ENCODE measurements at regions not wholly inside any gene's neighbourhood (a gene's known extent, or its start where the extent isn't known, plus 50 kb on each side); places are given as distances from the start of the nearest gene placed in this dataset.

DNA sequence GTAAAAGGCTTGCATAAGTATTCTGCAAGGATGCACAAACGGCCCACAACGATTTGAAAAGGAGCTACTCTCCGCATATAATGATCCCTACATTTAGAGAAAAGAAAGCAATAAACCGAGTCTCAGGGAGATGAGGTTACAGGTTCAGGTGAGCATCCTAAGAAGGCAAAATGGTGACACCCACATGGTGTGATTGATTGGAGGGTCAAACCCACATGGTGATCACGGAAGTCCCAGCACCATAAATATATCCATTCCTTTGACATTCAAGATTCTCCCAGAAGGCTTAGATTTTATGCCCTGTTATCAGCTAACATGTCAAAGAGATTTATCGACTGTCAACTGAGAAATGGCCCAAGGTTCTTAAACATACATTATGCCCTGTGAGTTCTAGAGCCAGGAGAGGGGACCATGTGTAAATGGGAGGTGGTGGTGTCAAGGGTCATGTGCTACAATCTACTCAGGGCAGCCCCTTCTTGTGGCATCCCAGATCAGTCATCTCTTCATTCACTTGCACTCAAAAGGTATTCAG, 282.2 kb downstream of the EMP1 start:
- no peak for DNase-seq

DNA sequence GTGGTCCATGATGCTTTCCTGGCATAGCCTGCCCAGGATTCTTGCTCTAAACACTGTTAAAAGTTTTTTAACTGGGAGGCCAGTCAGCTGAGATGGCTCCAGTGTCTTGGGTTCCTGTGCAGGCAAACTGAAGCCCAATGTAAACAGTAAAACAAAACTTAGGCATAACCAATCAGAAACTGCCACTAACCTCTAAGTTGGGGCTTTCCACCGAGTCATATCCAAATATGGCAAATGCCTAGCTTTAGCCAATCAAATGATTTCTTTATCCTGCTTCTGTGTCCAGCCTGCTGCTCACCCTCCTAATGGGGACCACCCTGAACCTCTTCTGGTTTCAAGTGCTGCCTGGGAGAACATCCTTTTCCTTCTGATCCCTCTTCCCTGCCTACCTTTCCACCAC, 277.9 kb downstream of the EMP1 start:
- DNase-seq, result no peak

DNA sequence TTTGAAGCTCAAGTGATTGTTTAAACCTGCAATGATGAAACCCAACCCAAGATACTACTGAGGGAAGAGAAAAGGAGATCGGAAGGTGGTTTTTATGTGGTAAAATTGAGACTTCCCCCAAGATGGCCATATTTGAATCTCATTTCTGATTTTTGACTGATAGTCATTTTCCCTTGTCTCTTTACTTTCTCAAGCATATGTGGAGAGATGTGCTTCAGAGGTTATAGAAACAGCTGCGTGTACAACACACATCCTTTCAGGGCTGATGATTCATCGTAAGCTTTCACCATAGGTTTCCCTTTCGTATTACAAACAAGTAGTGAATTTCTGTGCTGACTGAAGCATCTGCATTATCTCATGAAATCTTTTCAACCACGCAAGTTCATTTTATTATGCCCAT, 276.2 kb downstream of the EMP1 start:
- DNase-seq, result no peak

DNA sequence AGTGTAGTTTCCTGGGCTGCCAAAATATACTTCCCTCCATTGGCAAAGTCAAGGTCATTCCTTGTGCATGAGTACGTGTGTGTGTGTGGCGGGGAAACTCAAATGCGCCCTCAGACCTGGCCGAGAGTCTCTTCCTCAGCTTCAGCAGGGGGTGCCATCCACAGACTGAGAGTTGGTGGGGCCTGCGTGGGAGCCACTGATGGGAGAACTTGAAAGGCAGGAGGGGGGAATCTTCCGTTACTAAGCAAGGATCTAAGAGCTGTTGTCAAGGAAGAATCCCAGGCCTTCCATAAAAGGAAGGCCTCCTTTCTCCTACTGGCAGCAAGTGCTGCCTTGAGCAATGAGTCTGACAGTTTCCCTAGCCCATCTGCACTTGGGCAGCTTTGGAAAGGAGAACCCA, 274.9 kb downstream of the EMP1 start:
- no peak for DNase-seq

DNA sequence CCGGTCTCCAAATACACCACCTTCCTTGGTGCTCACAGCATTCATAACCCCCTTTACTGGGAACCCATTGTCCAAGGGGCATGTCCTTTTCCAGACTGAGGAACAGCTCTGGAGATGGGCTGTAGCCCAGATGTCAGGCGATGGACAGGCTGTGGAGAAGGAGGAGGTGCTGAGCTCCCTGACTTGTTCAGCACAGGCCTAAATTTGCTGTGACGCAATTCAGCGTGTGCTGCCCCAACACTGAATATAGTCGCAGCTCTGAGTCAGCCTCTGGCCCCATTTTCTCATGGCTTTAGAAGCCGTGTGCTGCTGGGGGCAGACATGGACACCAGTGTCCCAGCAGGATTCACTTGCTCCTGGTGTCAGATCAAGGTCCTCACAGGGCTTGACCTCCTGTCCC, 269.1 kb downstream of the EMP1 start:
- no peak for DNase-seq

DNA sequence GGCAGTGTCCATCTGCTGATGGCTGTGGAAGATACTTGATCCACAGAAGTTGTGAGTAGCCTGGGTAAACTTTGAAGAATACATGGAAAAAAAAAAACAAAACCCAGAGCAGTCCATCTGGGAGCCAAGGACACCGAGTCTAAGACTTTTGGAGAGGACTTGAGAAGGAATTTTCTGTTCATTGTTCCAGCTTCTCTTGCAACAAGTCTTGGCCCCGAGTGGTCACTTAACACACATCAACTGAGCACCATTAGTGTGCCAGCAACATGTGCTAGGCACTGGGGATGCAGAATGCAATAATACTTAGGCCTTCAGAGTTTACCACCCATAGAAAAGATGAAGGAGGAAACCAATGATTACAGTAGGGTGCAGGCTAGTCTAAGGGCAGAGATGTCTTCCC, 266.7 kb downstream of the EMP1 start:
- DNase-seq, result no peak

DNA sequence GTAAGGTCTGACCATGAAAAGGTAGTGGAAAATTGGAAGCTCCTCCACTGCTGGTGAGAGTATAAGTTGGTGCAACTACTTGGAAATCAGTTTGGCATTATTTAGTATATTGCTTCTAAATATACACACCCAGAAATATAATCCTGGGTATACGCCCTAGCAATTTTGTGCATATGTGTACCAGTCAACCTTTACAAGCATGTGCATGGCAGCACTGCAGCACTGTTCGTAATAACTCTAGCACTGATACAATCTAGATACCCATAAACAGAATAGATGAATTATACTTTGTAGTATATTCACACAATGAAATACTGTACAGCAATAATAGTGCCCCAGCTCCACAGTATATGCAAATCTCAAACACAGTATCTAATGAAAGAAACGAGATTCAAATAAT, 265.9 kb downstream of the EMP1 start:
- DNase-seq, result no peak

DNA sequence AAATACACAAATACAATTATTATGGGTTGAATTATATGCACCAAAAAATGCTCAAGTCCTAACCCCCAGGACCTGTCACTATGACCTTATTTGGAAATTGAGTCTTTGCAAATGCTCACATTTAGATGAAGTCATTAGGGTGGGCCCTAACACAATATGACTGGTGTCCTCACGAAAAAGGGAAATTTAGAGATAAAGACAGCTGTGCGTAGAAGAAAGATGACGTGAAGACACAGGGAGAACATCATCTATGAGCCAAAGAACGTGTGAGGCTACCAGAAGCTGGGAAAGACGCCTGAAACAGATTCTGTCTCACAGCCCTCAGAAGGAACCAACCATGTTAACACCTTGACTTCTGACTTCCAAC, 259.2 kb downstream of the EMP1 start:
- no peak for DNase-seq

DNA sequence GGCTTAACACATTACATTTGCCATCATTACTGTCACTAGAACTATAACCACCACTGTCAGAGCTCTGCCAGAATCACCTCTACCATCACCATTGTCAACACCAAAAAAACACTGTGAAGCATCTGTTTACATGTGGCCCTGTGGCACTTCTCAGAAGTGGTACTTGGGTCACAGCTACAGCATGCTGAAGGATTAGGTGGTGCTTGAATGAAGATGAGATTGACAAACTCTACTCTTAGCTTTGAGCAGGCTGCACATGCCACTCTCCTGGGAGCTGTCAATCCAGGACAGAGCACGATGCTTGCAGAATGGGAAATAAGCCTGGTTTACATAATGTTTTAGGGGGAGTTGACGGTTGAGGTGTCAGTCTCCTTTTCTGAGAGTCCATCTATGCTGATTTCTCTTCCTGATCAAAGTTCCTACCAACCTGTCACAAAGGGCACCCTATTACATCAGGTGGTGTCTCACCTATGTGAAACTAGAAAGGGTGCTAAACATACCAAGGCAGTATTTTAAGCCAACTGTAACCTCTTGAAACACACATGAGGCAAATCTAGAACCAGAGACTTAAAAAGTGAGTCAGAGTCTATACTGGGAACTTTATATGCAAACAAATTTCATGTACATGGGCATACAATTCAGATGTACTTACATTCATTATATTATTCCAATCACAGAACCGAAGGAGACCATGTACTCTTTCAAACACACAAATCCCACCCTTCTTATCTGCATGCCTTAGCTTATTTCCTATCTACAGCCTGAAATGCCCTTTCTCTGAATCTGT, 258.7 kb downstream of the EMP1 start:
- DNase-seq, result no peak

DNA sequence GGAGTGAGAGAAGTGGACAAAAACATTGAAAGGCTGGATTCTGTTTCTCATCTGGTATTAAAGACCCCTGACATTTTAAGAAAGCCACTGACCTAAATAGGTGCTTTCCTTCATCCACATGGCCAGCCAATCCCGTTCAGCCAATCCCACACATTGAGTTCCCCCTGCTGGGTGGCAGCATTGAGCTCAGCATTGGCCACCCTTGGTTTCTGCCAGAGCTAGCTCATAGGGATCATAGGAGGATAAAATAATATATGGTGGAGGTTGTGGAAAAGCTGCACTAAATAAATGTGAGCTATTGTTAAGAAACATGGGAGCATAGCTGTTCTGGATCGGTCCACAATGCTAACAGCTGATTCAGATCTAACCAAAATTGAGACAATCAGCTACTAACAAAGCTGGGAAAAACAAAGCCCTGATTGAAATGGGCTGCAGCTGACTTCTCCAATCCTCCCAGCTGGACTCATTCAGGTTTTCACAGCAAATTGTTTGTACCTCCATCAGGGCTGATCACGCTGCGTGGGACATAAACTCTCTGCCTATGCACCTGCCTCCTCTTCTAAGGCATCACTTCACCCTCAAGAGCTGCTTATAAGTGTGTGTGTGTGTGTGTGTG, 256.5 kb downstream of the EMP1 start:
- peak; percentile 39 for DNase-seq

DNA sequence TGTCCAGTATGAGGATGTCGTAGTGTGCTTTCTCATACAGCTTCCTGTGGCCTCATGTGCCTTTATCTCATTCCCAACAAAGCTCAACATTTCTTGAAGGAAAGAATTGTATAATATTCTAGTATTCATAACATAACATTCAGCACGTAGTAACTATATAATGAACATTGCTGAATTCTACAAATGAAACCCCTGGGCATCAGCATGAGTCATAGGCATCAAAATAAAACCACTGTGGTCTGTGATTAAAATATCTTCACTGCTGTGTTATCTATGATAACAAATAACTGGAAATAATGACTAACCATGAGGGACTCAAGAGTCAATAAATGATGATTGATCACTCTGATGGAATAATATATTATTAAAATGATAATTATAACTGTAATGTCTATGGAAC, 255.2 kb downstream of the EMP1 start:
- DNase-seq, result no peak

DNA sequence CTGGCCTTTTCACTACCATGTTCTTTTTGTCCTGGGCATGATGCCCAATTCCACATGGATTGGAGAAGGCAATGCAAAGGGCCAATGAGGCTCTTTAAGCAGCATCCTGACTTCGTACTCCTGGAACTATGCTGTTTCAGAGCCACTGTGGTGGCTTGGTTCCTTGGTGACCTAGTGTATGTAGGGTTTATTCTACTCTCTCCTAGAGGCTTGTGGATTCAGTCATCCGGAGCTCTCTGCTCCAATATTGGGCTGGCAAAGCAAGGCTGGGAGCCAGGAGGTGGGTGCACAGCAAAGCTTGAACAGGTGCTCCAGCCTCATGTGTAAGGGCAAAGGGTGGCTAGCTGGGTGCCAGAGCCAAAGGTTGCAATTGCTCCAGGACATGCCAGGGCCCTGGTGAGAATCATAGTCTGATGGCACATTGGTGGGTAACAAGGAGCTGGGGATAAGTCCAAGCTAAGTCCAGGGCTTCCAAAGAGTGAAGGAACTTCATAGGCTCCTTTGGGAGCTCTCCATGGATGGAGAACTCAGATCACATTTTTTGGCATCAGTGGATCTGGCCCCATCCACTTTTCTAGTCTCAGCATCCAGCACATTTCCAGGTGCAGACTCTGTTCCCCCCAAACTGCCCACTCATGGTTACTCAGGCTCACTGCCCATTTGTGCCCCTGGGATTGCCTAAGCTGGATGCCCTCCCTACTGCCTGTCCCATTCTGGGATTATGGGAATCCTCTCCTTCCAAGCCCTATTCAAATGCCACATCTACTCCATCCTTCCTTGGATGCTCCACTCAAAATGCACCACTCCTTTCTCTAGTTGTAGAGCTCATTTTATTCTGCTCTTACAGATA, 253.9 kb downstream of the EMP1 start:
- DNase-seq, result no peak

DNA sequence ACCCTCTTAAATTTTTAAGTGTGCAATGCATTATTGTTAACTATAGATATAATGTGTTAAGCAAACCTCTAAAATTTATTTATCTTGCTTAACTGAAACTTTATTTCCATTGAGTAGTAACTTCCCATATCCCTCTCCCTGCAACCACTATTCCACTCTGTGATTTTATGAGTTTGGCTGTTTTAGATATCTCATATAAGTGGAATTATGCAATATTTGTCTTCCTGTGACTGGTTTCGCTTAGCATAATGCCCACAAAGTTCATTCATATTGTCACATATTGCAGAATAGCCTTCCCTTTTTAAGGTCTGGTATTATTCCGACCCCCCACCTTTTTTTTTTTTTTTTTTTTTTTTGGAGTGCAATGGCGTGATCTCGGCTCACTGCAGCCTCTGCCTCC, 247.6 kb downstream of the EMP1 start:
- DNase-seq, result no peak

DNA sequence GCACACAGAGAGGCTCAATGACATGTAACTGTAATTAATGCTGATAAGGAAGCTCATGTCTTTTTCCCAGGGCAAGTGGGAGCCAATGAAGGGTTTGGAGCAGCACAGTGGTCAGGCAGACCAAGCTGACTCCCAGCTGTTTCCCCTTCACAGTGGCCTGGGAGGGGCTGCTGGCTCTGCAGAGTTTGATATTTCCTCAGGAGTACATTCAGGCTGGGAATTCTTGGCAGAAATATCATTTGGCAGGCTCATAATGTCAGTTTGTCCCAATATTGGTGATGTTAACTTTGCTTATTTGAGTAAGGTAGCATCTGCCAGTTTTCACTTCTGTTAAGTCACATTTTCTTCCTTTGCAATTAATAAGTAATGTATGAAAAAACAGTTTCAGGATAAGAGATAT, 247.0 kb downstream of the EMP1 start:
- no peak for DNase-seq

DNA sequence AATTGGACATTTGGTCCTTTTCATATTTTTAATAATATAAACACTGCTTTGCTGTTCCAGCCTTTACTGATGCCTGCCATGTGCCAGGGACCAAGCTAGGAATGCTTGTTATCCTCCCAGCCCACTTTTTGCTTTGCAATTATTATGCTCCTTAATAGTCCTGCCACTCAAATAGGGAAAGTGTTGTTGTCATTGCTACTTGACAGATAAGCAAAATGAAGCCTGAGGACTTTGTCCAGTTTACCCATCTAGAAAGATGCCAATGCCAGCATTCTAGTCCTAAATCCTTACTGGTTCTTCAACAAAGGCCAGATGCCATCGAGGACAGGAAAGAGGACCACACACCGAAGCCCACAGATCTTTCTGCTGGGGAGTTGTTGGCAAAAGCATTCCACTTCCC, 246.5 kb downstream of the EMP1 start:
- no peak for DNase-seq

DNA sequence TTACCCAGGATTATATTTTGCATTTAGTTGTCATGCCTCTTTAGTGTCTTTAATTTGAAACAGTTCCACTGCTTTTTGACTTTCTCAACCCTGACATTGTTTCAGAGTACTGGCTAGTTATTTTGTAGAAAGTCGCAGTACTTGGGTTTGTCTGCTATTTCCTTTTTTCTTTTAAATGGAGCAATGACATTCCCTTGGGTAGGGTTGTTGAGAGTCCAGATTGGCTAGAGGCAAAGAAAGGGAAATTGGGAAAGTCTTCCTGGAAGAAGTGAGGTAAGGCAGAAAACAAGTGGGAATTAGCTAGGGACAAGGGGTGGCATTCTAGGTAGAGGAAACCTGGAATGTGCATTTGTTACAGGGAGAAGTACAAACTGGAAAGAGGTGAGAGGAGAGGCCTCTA, 245.9 kb downstream of the EMP1 start:
- DNase-seq, result no peak

DNA sequence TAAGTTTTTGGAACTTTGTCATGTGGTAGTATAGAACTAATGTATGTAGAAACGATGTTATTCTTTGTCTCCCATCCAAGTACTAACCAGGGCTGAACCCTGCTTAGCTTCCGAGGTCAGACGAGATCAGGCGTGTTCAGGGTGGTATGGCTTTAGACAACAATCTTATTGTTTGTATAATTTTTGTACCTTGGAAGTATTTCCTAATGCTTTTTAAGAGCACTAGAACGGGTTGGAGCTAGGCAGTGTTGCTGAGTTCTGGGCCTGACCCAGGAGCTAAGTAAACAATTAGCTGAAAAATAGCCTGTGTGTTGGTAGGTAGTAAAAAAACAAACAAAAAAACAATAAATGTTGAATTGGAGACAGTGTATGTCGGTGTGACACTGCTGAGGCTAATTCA, 244.3 kb downstream of the EMP1 start:
- no peak for DNase-seq

DNA sequence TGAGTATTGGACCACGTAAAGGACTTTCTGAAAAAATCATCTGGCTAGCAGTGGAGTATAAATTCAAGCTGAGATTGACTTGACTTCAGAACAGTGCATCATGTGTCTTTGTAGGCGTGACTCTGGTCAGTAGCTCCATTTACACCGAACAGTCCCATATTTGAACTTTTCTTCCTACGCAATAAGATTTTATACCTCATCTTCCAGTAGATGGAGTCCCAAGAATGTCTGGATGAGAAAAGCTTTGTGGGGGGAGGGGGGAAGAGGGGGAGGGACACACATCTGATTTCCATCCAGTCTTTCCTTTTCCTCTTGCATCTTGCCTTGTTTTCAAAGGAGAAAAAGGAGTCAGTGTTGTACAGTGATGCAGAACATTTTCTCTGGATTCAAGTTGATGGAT, 241.0 kb downstream of the EMP1 start:
- no peak for DNase-seq

DNA sequence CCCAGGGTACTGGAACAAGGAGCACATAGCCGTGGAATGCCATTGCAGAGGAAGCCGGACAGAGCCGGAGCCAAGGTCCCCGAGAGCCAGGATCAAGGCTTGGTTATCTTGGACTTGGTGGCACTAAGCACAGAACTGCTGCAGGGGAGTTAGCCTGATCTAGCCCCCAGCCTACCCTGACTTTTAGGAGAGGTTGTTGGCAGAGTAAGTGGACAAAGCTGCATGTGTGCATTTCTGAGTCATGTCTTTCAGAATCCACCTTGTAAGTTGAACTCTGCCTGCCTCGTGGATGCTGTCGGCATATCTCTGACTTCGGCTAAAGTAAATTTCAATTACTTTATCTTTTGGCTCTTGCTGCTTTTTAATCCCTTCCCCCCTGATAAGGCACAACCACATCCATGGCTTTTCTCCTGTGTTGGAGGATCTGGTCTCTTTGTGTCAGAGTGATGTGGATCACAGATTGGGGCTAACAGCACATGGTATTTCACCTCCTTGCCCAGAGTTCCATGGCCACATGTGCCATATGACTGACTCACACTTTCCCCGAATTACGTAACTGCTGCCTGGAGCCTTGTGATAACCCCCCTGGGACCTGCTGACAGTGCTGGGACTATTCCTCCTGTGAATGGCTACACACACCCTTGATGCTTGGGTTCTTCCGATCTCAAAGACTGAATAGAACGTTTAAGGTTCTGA, 240.3 kb downstream of the EMP1 start:
- DNase-seq, result no peak

DNA sequence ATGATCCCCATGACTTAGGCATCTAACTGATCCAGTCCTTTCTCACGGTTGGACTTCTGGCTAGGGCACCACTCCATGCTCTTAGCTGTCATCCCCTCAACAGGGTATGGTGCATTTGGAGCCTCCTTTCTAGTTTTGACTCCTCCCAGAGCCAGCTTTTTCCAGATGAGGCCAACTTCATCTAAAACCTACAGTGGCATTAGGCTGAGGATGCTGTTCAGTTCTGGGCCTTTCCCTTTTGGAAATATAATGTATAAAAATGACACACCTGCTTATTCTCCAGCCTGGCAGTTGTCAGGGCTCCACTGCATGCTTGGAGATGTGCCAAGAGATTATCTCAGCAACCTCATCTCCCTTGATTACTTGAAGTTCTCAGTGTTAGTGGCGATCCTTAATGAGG, 239.7 kb downstream of the EMP1 start:
- DNase-seq, result no peak

DNA sequence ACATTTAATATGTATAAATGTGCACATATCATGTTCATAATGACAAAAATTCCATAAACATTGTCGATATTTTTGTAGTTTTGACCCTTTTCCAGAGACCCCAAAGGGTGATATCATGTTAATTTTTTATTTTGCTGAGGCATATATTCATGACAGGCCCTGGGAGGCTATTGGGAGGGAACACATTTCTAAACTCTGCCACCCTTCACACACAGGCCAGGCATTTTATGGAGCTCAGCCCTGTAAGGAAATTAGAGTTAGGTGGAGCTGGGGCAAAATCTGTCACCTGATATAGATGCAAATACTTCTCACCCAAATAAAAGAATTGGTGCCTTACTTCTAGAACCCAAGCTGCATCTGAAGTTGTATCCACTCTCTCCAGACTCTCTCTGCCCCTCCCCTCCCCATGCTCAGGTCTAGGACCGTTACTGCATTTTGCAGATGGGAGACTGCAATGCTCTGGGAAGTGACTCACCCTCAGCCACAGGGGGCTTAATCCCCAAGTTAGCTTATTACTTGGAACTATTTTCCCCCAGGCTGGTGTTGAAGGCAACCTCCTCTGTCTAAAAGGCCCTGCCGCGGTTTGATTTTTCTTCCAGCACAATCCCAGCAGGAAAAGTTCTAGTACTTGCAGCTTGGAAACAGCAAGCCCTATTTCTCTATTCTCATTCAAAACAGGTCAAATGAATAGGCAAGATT, 238.9 kb downstream of the EMP1 start:
- DNase-seq, result no peak

DNA sequence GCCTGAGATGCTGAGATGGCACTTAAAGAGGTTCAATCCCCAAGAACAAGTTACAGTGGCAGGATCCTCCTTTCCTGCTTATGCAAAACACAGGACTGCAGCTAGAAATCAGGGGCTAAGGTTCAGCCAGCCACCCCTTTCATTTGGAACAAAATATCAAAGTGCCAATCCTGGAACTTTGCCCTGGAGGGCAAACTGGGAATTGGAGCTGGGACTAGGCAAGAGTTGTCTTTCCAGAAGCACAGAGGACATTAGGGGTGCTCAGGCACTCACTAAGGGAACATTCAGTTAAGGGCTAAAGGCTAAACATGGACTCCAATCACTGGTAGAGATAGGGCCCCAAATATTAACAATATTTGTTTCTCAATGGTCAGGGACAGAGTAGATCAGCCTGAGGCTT, 237.2 kb downstream of the EMP1 start:
- no peak for DNase-seq

DNA sequence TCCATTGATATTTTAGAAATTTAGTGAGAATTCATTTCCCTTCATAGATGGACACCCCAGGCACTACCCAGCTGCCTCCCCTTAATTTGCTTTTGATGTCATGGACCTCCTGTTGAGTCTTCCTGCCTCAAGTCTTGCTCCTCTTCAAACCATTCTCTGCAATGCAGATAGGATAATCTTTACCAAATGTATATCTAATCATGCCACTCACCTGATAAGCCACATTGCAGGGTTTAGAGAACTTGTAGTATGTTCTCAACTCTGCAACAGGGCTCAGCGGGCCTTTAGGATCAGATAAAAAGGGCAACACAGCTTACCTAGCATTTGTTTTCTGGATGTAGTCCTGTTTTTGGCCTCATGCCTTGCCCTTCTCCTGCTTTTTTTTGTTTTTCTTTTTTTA, 234.5 kb downstream of the EMP1 start:
- DNase-seq, result no peak
